Stimulated activated CD4-positive, alpha-beta T cell treated with anti-CD3 and anti-CD28 coated beads, TNF-alpha, amount 100 ng/mL, for 1 hour (primary cell): ENCODE measurements at regions not wholly inside any gene's neighbourhood (a gene's known extent, or its start where the extent isn't known, plus 50 kb on each side); places are given as distances from the start of the nearest gene placed in this dataset.
"Not testable (repeated sequence)": the region's sequence is repeated elsewhere in the genome, so short reads cannot be mapped to it uniquely, and the experiment has no call there.

Experiments used
- DNase-seq, 3 donors: peaks; one replicate each; pipeline ENCODE4 v3.0.0-alpha.2; 2020; ENCODE audit warnings: low read depth in 3 of 3, low spot score in 1 of 3

DNA sequence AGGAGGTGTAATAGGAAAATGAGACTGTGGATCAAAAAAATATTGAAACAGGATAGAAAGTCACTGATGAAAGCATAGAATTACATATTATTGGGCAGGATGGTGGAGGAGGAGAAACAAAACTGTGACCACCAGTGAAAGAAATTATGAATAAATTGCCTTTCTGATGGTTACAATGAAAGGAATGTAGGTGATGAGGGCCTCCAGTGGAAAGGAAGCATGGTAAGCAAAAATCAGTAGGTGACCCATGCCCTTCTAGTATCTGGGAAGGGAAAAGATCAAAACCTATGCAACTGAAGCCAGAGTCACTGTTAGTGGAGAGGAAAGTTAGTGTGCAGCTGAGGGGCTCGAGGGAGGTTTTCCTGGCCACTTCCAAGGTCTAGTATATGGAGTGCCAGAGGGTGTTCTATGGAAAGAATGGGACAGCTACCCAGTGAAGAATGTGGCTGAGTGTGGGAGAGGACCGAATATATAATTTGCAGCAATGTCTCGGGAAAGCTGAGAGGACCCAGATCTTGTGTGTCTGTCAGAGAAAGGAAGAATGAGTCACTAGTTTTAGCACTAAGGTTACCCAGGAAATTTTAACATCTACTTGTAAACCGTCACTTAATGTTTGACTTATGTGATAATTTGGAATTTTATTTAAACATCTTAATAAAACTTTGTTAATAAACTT, 146.2 kb downstream of the NFKBIZ start:
- DNase-seq, result no peak

GRCh38 chr3:101996832-101997231, 147.5 kb downstream of the NFKBIZ start:
- no peak for DNase-seq

DNA sequence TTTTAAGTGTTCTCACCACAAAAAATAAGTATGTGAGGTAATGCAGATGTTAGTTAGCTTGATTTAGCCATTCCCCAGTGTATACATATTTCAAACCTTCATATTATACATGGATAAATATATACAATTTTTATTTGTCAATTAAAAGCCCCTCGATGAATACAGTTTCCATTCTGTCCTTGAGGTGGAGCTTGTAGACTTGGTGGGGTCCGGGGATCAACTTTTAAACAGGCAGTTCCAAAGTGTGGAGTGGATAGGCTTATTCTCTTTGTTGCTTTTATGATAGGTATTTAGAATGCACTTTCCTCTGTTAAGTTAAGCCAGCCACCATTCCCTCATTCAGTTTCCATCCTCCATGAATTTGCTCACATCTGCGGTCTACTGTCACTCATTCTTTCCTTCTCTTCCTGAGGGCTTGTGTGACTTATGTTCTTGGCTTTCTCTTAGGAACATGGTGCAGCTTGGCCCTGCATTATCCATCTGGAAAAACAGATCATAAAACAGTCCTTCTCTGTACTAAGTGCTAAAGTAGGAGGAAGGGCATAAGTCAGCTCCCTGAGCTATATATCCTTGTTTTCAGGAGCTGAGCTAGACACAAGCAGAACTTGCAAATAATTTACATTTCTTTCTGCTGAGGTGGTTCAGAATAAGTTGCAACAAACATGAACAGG, 149.1 kb downstream of the NFKBIZ start:
- DNase-seq, result no peak

DNA sequence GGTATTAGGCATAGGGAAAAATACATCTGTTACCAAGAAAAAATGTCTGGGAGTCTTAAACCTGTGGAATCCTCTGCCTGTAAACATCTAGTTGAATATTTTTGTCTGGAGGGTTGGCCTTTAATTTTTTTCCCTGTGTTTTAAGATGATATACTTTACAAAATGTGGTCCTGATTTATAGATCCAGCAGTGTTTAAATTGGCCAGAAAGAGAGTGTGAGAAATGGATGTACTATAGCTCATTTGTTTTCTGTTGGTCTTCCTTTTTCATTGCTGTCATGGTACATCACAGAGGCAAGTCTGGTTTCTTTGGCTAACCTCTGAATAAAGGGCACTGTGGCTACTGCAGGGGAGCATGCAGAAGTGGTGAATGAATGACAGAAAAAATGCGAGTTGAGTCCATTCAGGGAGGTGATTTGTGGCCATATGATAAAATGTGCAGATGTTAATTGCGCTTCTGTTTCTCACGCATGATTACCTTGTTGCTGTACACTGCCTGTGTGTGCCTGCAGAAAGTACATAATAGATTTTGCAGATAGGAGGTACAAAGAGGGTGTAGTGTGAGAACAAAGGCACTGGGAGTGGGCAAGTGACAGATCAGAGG, 150.0 kb downstream of the NFKBIZ start:
- DNase-seq, result no peak

GRCh38 chr3:102000620-102001209, 151.4 kb downstream of the NFKBIZ start:
- DNase-seq, result no peak

DNA sequence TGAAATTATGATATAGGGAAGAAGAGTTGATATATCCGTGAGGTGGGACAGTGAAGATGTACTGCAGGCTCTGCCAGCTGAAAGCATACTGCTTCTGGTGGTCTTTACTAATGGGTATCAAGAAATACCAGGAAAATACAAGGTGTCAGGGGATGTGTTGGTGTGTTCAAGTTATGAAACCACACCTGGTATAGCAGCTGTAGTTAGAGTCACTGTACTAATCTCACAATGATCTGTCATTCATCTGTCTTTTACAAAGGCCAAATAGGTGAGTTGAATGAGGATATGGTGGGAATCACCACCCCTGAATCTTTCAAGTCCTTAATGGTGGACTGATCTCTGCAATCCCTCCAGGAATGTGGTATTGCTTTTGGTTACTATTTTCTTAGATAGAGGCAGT, 152.7 kb downstream of the NFKBIZ start:
- no peak for DNase-seq

- no peak for DNase-seq
These were observed 155.2 kb downstream of the NFKBIZ start for GRCh38 chr3:102004561-102004960.

DNA sequence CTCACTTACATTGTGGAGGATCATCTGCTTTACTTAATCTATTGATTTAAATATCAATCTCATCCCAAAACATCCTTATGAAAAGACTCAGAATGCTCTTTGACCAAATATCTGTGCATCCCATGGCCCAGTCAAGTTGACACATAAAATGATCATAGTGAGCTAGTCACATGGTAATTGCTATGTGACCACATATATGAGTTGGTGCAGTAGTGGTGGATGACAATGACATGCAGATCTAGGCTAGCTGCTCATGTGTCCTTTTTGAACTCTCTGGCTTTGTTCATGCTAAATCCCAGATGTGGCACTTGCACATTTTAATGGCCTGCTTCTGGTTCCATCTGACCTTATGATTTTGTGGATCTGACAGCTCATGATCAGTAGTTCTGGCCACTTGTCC, 156.2 kb downstream of the NFKBIZ start:
- DNase-seq, result no peak

DNA sequence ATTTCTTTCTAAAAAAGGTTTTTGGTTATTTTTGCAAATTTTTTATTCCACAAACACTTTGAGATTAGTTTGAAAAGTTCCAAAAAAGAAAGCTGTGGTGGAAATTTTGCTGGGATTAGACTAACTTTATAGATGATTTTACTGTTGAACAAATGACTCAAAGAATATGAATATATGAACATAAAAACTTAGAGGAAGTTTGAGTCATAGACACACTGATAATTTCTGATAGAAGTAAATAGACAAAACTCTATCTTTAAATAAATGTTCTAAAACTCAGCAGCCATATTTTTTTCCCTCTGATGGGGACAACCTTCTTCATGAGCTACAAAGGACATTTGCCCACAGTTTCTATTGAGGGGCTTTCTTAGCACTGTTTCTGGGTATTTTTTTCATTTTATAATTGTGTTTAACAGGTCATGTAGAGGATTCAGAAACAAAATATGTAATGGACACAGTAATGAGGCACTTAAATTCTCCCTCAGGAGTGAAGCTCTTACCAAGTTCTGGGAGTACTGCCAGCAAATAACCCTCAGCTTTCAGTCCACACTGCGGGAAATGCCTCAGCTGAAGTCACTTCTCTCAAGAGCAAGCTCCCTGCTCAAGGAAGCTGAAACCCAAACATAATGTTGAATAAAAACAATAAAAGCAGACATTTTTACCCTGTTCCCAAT, 157.6 kb downstream of the NFKBIZ start:
- no peak for DNase-seq

DNA sequence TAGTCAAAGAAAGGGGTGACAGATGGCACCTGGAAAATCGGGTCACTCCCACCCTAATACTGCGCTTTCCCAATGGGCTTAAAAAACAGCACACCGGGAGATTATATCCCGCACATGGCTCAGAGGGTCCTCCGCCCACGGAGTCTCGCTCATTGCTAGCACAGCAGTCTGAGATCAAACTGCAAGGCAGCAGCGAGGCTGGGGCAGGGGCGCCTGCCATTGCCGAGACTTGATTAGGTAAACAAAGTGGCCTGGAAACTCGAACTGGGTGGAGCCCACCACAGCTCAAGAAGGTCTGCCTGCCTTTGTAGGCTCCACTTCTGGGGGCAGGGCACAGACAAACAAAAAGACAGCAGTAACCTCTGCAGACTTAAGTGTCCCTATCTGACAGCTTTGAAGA, 159.1 kb downstream of the NFKBIZ start:
- not testable (repeated sequence) for DNase-seq

DNA sequence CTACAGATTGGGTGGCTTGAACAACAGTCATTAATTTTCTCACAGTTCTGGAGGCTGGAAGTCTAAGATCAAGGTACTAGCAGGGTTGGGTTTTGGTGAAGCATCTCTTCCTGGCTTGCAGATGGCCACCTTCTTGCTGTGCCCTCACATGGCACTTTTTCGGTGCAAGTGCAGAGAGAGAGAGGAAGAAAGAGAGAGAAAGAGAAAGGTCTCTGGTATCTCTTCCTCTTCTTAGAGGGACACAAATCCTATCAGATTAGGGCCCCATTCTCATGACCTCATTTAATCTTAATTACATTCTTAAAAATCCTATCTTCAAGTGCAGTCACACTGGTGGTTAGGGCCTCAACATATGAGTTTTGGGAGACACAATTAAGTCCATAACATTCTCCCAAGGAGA, 167.1 kb downstream of the NFKBIZ start:
- no peak for DNase-seq

GRCh38 chr3:102017784-102018183, 168.5 kb downstream of the NFKBIZ start:
- DNase-seq, result no peak

GRCh38 chr3:102018551-102018950, 169.2 kb downstream of the NFKBIZ start:
- DNase-seq, result no peak

- DNase-seq, result no peak
These were observed 171.4 kb downstream of the NFKBIZ start for GRCh38 chr3:102020735-102021134.

GRCh38 chr3:102024270-102024904, 175.1 kb downstream of the NFKBIZ start:
- no peak for DNase-seq

DNA sequence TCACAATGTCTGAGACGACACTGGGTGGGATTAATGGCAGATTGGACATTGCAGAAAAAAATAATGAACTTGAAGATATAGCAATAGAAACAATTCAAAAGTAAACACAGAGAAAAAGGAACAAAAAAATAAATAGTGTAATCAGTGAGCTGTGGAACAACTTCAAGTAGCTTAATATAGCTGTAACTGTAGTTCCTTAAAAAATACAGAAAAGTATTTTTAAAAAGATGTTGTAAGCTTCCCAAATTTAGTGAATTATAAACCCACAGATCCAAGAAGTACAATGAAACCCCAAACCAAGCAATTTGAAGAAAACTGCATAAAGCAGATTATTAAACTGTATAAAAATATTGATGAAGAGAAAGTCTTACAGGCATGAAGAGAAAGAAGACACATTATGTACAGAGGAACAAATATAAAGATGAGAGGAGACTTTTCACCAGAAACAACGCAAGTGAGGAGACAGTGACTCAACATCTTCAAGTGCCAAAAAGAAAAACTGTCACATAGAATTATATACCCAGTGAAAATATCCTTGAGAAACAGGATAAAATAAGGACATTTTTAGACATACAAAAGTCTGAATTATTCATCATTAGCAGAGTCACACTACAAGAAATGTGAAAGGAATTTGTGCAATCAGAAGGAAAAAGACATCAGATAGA, 176.4 kb downstream of the NFKBIZ start:
- DNase-seq, result no peak

GRCh38 chr3:102026656-102027055, 177.3 kb downstream of the NFKBIZ start:
- no peak for DNase-seq

DNA sequence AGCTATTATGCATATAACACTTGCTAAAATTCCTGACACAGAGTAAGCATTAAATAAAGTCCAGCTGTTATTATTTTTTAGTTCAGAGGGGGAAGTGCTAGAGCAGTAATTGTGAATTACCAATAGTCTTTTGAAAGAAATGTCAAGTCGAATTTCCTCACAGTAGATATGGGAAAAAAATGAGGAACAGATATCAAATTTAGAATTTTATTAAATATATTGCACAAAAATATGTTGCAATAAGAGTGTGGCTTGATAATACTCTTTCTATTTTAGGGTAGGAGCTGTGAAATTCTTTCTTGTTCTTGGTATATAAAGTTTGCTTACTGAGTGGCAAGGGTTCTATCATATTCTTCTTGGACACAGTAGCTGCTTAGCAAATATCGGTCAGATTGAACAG, 181.3 kb downstream of the NFKBIZ start:
- DNase-seq, result no peak

- DNase-seq, result no peak
These were observed 182.5 kb downstream of the NFKBIZ start for GRCh38 chr3:102031834-102032233.

- no peak for DNase-seq
These were observed 183.4 kb downstream of the NFKBIZ start for GRCh38 chr3:102032491-102033383.
